ENCODE measurements at regions not wholly inside any gene's neighbourhood (a gene's known extent, or its start where the extent isn't known, plus 50 kb on each side); places are given as distances from the start of the nearest gene placed in this dataset.
"Not testable (repeated sequence)": the region's sequence is repeated elsewhere in the genome, so short reads cannot be mapped to it uniquely, and the experiment has no call there.

DNA sequence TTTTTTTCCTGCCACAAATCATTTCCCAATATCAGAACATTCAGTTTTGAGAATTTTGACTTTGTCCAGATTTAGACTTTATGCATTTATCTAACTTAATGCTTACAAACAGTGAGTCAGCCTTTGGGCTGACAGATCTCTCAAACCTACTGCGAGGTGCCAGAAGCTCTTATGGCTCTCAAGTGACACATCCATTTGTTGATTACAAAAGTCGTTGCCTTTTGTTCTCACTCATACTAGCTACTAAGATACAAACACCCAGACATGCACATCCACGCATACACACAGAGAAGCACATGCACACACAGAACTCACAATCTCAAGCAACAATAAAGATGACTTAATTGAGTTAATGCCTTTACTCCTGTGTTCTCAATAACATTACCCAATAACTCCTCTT, 1147.5 kb downstream of the DIAPH3 start:
- ATAC-seq: no peak

DNA sequence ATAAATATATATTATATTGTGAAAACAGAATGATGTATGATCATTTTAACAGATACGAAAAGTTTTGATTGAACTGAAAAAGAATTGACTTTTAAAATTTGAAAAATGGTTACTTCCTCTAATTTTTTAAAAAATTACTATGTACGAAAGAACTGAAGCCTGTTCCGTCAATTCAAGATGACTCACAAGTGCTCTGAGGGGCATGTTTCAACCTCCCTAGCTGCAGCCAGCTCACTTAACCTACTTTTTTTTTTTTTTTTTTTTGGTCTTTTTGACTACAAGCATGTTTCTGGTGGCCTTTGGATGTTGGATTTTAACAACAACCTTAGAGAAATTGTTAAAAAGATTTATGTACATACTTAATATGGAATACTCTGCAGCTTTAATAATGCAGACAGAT, 1139.3 kb downstream of the DIAPH3 start:
- no peak for ATAC-seq

DNA sequence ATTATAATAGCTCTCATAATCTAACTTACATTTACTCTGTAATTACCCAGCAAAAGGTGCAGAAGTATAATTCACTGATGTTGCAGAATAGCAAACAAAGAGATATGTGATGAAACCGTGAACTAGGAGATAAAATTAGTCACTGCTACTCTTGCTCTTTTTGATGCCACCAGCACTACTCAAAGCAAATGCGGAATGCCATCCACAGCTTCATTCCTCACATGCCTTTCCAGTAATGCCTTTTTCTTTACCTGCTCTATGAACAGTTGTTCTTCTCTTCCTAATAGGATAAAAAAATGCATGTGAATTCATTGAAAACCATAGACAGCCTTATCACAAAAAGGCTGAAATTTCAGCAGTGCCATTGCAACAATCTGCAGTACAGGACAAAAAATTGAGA, 1129.5 kb downstream of the DIAPH3 start:
- no peak for ATAC-seq

DNA sequence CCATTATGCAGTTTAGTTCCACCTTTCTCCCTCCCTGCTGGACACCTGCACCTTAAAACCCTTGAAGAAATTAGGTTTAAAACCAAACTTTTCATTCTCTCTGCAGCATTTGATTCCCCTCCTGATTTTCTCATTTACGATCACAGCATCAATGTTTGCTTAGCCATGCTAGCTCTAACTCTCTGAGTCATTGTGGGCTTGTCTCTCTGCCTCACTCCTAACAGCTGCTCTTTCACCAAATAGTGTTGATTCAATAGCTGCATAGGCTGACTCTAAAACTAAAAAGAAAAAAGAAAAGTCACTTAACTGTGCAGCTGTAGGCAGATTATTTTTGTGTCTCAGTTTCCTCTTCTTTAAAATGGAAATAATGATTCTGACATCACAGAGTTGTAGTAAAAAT, 1124.9 kb downstream of the DIAPH3 start:
- ATAC-seq: no peak

DNA sequence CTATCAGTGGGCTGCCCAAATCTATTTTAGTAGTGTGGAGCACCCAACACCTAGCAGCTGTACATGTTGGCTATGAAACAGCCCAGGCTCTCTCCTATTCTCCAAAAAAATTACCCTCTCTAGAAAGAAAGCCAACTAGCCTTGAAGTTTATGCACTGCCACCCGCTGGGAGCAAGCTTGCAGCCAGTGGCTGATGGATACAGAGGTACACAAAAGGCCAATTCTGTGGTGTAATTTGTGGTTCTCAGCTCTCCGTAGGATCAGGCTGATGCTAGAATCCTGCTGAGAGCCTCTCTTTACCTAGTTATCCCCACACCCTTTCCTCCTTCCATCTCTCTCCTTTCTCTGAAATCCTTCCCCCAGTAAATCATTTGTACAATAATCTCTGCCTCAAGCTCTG, 1120.7 kb downstream of the DIAPH3 start:
- no peak for ATAC-seq

DNA sequence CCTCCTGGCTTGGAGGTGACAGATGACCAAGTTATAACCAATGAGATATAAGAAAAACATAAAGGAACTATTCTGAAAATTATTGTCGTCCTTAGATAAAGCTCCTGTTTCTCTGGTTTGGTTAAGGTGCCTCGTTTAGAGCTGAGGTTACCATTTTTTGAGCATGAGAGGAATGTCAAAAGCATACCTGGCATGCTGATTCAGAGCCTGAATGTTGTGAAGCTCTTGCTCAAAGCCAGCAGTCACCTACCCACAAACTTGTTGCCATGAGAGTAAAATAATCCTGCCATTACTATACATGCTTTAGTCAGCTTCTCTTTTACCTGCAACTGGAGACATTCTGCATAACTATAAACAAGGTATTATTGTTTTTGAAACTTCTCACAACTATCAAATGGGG, 1116.2 kb downstream of the DIAPH3 start:
- ATAC-seq: no peak

DNA sequence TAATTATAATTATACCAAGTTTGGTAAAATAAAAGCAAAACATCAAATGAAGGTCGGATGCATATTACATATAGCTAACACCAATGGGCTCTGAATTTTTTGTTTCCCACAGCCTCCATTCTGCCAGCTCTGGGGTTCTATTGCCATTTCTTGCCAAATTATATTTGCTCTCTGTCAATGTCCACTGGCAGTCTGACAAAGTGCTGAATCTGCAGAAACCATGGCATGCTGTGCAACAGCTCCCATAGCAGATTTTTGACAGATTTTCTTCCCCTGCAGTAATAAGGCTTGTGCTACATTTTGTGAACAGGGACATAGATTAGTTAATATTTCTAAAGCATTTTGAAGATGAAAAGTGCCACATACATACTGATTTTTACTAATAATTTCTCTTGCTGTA, 1102.1 kb downstream of the DIAPH3 start:
- ATAC-seq: no peak

DNA sequence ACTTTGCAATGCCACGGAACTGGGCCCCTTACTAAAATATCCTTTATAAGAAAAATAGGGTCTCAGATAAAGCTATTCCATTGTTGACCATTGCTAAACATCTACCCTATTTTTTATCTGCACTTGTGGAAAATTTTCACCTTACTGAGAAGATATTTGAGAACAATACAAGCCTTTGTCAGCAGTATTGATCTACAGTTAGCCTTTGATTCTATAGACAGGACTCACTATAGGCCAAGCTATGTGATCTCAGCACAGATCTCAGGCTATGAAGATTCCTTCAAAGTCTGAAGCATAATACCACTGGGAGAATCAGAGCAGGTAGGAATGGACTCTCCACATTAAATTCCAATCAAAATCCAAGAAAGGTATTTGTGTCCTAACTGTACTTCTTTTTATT, 1099.7 kb downstream of the DIAPH3 start:
- ATAC-seq: no peak

DNA sequence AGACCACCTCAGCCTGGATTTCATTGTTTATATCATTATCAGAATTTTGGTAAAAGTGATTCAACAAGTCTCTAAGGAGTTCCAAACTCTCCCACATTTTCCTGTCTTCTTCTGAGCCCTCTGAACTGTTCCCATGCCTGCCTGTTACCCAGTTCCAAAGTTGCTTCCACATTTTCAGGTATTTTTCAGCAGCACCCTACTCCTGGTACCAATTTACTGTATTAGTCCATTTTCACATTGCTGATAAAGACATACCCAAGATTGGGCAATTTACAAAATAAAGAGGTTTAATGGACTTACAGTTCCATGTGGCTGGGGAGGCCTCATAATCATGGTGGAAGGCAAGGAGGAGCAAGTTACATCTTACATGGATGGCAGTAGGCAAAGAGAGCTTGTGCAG, 1087.3 kb downstream of the DIAPH3 start:
- ATAC-seq: not testable (repeated sequence)

DNA sequence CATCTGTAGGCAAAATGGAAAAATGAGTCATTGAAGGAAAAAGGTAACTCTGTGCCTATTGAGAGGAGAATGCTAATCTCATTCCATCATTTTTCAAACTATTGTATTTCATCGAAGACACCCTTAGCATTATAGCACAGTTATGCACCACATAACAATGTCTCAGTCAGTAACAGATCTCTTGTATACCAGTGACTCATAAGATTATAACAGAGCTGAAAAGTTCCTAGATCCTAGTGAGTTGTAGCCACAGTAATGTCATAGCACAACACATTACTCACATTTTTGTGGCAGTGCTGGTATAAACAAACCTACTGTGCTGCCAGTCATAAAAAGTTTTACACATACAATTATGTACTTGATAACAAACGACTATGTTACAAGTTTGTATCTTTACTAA, 1077.6 kb downstream of the DIAPH3 start:
- no peak for ATAC-seq

DNA sequence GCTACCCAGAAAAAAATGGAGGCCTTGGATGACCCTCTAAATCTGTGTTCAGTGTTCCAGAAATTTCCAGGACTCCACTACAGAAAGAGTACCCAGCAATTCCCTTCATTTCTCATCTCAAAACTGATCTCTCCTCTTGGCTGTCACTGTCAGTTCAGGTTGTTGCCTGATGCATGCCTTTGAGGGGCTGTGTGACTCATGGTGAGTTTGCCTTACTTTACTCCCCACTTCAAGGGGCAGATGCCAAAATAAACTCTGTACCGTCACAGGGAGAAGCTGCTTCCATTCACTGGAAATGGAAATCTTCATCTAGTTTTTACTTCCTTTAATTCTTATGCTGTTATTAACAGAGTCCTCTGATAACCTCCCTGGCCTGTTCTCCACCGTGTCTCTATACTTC, 1075.0 kb downstream of the DIAPH3 start:
- no peak for ATAC-seq

DNA sequence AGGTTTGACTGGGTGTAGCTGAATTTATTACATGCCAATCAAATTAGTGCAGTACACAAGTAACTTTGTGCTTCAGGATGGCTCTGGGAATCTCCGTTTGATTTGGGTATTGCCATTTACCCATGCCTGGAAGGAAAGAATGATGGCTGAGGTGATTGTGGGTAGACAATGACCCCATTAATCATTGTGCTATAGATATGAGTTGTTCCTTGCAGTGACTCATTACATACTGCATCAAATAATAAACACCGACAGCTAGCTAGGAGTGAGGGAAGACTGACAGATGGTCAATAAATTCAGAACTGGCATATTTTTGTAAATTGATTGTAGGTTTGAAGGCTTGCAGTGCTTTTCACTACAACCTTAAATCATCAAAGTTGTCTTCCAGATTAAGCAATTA, 1069.5 kb downstream of the DIAPH3 start:
- no peak for ATAC-seq

DNA sequence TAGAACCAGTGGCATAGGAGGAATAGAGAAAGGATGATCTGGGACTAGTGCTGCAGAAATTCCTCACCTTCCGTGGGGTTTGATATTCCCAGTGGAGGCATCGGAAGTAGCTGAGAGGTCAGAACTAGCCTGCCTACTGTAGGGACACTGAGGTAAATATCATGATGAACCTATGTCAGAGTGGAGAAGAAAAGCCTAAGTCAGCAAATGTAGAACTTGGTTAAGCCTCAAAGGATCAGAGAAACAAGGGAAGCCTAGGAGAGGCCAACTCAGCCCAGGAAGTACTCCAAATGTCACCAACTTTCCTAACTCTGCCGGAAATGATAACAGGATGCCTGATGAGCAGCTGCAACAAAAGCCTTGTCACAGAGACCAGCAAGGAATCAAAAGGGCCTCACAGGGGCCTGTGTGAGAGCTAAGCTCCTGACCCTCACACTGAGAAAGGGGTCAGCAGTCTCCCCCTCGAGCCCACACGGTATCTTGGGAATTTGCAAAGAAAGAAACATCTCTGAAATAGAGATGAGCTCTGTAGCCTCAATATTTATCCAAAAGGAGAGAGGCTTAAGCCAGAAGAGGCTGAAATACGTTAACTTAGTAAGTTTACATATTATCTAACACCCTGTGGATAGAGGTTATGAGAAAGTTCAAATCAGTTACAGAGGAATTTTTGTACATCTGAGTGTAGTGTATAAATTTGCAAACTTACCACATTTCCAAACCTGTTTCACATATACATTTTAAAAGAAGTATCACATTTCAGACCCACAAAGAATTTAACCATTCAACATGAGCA, 1064.3 kb downstream of the DIAPH3 start:
- ATAC-seq: no peak

DNA sequence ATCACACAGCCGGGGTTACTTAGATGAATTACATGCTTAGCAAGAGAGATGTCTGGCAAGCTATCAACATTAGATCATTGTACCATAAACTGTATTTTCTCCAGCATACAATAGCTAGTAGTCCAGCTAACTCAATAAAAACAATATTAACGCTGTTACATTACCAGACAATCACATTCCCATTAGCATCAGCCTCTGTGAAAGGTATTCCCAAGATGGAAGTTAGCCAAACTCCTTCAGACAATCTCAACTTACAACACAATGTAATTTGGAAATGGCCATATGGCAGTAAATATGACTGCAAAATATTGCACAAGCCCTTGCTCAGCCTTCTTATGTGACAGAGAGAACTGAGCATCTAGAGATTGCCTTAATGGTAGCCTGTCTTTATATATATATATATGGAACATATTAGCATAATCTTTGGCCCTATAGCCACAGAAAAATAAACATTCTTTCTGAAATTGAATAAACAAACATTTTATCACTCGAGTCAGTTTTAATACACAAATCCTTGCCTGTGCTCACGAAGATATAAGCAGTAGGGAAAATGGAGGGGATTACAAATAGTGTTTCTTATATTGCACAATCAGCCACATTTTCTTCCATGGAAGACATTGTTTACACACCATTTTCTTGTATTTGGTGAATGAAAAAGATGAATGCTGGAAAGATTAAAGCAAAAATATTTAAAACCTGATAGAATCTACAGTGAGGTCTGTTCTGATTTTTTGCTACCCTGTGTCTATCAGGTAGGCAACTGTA, 1060.5 kb downstream of the DIAPH3 start:
- ATAC-seq: no peak

DNA sequence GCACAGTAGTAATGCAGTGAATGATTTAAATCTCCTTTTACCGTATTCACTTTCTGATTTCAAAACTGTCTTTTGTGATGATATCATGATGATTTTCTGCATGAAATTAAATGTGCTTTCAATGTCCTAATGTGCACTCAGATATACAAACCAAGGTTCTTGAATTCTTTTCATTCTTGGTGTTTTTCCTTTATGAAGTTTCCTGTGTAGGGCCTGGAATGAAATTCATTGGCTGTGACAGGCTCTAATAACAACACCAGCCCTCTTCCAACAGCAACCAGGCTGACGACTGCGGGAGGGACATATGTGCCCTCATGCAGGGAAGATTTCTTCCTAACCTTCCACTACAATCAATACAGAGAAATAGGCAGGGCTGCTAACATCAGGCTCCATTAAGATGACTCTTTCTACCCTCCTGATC, 1052.0 kb downstream of the DIAPH3 start:
- ATAC-seq: no peak

DNA sequence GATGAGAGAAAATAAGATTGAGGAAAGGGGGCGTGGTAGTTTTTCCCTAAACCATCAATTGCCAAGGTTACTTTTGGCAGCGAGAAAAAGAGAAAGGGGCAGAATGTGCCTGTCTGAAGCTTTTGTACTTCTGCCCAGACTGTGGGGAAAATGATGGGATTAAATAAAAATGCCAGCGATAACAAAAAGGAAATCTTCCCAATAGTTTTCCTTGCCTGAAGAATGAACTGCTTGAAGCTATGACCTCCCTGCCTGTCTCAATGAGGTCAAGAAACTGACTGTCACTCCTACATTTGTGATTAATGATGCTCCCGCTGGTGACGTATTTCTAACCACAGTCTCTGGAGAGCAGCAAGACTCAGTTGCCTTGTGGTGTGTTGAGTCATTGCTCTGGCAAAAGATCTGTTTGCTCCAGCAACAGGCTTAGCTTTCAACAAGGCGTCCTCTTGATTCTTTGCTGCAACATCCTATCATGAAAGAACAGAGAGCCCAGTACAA, 1051.5 kb downstream of the DIAPH3 start:
- no peak for ATAC-seq

DNA sequence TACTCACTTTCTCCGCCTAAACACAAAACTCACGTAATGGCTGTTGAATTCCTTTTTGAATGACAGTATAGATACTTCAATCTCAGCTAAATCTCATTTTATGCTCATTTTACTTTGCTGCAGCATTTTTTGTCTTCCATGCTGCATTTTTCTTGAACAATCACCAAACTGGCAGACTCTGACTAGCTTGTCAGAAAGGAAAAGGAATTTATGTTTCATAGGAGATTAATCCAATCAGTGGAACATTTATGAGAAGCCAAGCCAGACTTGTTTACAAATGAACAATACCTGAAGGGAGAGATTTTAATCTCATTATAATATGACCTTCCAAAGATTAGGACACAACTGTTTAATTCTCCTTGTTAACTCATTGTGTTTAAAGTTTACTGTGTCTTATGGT, 1044.3 kb downstream of the DIAPH3 start:
- ATAC-seq: no peak

DNA sequence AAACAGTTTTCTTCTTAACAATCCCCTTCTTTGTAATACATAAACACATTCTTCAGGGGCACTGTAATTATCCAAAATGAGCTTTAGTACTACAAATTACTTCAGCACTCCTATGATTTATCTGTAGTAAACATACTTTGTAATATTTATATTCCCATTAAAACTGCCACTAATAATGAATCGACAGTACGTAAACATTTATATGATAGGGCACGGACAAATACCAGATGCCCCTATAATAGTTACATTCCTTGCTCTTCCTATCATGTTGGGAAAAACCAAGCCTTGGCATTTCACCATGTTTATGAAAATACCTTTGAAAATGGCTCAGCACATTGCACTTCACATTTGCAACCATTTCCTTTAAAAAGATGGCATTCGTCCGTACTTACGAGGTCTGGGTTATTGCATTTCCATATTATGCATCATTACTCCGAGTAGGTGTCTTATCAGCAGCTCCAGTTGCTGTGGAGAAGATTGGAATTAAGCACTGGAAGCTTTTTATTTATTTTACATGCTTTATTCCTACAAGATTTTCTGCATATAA, 1043.4 kb downstream of the DIAPH3 start:
- no peak for ATAC-seq

DNA sequence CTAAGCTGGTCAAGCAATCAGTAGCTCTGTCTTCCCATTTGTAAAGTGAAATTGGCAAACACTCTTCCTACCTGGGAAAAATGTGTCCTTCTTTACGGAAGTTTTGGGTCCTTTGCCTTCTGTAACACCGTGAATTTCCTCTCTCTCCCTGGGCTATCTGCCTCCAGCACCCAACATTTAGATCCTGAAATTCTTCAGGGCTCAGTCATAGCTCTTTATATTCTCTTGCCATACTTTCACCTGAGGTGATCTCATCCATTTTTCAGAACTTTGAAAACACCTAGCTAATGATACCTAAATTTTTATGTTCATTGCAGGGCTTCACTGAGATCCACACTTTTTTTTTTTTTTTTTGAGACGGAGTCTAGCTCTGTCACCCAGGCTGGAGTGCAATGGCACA, 1042.2 kb downstream of the DIAPH3 start:
- no peak for ATAC-seq

DNA sequence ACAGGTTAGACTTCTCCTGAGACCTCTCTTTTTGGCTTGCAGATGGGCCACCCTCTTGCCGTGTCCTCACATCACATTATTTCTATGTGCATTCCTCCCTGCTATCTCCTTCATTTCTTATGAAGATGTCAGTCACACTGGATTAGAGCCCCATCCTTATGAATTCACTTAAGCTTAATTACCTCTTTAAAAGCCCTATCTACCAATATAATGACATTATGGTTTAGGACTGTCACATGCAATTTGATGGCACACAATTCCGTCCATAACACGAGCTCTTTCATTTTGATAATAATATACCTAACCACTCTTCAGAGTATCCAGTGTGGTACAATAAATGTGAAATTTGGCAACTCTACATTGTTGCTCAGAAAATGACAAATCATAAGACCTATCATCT, 1037.3 kb downstream of the DIAPH3 start:
- no peak for ATAC-seq

DNA sequence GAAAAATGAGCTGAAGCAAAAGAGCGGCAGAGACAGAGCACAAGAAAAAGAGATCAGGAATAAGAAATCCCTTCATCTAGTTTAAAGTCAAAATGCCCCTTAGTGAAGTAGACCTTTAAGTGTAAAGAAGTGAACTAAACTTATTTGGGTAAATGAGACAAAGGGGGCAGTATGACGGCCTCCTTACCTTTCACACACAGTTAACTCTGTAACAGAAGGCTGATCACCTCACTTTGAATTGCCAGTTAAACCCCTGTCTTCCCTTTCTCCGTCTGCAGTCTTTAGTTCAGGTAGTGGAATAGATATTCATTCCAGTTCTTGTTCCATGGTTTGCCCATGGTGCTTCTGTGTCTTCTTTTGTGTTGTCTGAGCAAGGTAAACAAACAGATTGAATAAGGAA, 1029.8 kb downstream of the DIAPH3 start:
- no peak for ATAC-seq

DNA sequence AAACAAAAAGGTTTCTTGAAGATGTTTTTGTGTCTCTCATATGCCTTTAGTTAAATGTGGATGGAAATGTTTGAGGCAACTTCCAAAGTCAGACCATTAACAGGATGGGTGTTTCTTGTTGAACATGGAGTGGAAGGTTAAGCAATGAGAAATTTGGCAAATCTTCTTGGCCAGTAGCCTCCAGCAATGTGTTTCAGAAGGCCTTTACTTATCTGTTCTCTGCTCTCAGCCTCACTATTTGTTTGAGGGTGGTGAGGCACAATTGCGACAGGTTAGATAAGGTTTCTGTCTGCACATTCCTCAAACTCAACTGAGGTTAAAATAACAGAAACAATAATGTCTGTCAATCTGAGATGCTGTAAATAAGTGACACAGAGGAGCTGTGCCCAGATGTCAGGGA, 1019.0 kb downstream of the DIAPH3 start:
- no peak for ATAC-seq

DNA sequence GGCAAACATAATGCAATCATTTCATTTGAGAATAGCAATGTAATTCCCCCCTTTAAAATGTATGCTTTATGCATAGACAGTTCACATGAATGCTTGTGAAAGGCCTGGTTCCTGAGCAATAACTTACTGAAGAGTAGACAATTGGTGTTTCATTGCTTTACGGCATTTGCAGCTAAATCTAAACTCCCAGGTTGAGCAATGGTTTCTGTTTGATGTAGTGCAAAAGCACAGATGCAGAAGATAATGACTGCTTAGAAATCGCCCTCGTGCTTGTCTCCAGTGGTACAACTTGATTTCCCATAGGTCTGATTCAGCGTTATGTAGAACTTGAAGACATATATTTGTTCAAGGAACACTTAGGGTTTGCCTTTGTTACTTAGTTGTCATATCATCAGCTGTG, 1018.3 kb downstream of the DIAPH3 start:
- ATAC-seq: no peak

DNA sequence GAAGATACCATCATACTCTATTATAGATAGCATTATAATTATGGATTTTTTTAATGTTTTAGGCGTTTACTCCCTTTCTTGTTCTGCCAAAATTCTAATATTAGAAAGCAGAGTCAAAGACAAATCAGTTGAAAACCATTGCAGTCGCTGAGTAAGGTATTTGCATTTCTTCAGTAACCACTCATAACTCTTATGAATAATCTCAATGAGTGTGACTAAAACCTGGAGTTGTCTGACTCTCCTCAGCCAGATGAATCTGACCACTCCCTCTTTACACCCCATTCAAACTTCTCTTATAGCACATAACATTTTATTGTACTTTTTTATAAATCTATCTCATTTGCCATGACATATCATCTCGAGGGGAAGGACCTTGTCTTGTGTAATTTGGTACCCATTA, 1006.5 kb downstream of the DIAPH3 start:
- no peak for ATAC-seq

Data from activated CD4-positive, CD25-positive, alpha-beta regulatory T cell treated with anti-CD3 and anti-CD28 coated beads, Interleukin-2, amount 50 U/mL, for 24 hours (primary cell).